NCI-H1105 treated with DMSO at 0.1 percent for 48 hours (cell line): ENCODE measurements at regions not wholly inside any gene's neighbourhood (a gene's known extent, or its start where the extent isn't known, plus 50 kb on each side); places are given as distances from the start of the nearest gene placed in this dataset.

Source experiments
- DNase-seq: peaks from one replicate; lab custom pipeline; 2025; lab: John Stamatoyannopoulos, UW

DNA sequence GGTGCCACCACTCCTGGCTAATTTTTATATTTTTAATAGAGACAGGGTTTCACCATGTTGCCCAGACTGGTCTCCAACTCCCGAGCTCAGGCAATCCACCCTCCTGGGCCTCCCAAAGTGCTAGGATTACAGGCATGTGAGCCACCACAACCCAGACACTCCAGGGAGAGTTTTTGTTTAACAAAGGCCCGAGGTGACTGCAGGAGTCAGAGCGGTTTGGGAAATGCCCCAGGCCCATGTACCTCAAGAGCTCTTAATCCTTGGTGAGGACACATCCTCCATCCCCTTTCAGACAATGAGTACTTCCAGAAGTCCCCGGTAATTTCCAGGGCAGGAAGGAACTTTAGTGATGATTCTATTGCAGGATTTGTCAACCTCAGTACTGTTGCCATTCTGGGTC lies 176.0 kb downstream of the ESRRB start:
- no peak for DNase-seq

DNA sequence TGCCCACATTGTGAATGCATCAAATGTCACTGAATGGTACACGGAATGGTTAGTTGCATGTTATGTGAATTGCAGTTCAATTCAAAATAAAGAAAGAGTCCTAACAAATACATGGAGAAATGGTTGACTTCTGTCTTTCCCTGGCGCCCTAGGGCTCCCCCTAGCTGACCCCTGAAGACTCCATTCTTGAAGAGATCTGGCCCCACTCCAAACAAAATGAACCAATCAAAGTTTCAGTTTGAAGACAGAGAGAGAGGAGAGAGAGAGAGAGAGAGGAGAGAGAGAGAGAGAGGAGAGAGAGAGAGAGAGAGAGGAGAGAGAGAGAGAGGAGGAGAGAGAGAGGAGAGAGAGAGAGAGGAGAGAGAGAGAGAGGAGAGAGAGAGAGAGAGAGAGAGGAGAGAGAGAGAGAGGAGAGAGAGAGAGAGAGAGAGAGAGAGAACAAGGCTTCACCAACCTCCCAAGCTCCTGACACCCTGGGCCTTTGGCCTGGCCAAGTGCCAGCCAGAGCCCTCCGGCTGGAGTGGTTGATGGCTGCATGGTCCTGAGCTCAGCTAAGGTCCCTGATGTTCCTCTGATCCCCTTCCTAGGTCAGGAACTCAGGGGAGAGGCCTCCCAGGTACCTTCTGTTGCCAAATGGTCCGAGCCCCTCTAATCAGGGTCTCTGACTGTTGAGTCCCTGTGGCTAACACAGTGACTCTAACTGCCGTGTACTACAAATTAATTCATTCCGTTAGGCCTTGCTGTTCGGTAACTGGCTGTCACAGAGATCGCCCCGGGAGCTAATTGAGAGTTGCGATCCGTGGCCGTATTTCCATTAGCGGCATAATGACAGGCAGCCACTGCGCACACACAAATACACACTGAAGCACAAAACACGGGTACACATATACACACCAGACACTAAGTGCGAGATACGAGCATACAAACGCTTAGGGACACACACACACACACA lies 188.8 kb downstream of the ESRRB start:
- DNase-seq: peak; percentile 8

DNA sequence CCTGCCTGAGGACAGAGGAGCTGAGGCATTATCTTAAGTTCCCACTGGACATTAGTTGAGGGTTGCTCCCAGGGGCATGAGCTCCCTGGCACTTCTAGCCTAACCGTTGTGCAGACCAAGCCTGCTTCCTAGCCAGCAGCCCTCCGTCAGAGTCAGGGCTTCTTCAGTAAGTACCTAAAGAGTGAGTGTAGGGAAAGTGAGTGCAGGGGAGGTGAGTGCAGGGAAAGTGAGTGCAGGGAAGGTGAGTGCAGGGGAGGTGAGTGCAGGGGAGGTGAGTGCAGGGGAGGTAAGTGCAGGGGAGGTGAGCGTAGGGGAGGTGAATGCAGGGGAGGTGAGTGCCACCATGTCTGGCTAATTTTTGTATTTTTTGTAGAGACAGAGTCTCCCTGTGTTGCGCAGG lies 190.5 kb downstream of the ESRRB start:
- DNase-seq: no peak

DNA sequence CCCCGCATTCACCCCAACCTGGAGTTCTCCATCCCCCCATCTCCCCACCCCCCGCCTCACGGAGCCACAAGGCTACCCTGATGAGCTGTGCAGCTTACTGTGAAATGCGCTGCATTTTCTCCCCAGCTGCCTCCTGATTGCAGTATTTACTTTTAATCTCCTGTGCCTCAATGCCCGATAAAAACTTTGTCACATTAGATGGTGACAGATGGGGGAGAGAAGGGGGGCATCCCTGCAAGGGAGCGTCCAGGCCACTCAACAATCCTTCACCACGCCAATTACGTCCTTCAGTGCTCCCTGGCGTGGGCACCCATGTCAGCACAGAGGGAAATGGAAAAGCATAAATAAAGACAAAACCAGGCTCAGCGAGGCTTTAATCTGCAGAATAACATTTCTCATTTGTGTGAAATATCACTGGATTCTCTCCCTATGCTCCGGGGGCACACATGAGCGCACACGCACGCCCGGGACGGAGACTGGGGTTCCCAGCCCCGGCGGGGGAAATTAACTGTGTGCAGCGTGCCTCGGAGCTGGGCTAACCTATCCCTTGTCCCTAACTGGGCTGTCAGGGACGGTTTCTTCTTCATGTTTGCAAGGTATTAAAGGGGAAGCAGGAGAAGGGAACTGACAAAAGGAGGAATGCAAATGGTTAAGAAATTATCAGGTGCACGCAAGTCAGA lies 186.7 kb upstream of the VASH1 start:
- DNase-seq: peak; percentile 23

DNA sequence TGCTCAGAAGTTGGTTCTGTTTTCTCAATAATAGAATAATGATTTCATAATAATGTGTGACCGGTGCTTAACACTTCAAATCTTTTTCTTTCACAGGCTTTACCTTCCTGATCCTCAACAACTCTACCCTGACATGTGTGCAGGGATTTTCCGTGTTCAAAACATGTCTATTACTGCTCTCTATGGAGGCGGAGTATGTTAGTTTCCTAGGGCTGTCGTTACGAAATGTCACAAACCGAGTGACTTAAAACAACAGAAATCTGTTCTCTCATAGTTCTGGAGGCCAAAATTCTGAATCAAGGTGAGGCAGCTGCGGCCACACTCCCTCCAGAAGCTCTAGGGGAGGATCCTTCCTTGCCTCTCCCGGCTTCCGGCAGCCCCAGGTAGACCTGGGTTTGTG lies 186.2 kb upstream of the VASH1 start:
- DNase-seq: no peak

DNA sequence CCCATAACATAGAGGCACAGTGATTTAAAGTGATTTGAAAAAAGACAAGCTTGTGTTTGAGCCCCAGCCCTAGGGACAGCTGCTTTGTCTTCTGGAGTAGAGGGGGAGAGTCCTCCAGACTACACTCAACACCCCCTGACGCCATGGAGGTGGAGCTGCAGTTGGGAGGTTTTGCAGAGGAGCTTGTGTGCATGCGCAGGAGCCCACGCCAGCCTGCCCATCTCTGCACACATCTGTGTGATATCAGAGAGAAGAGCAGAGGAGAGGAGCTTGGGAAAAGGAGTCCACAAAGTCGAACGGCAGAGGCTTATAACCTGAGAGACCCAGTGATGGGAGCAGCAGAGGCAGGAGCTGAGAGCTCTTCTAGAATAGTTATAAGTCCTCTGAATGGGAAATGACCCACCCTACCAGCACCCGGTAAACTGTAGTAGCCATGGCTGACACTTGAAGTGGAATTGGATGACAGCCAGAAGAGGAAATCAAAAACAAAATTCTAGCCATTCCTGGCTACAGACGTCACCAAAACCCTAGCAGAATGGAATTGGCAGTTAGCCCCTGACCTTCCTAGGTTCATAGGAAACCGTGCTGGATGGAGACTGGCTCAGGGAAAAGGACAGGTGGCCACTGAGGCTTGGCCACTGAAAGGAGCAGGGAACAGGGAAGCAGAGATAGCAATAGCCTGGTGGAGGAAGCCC lies 185.1 kb upstream of the VASH1 start:
- peak; percentile 89 for DNase-seq

DNA sequence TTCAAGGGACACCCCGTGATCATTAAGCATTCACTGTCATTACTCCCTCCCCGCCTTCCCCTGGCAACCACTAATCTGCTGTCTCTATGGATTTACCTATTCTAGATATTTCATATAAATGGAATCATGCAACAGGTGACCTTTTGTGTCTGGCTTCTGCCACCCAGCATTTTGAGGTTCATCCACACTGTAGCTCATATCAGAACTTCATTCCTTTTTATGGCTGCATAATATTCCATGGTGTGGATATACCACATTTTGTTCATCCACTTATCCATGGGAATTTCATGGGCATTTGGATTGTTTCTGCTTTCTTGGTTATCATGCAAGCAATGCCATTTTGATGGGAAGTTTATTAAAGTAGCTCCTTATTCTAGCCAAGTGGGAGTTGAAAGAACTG lies 184.2 kb upstream of the VASH1 start:
- no peak for DNase-seq

DNA sequence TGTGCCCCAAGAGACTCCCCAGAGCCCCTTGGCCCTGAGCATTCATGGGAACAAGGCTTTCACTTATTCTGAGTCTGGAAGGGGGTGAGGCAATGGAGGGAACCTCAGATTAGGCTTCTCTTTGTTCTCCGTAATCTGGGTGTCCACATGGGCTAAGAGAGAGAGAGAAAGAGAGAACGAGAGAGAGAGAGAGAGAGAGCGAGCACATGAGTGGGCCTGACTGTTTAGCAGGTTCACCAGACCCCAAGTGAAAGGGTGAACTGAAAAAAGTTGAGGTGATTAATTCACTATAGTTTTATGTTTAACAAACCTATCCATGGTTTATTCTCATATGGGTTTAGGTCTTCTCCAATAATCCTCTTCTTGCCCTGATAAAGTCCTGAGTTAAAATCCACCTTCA lies 183.4 kb upstream of the VASH1 start:
- DNase-seq: no peak

DNA sequence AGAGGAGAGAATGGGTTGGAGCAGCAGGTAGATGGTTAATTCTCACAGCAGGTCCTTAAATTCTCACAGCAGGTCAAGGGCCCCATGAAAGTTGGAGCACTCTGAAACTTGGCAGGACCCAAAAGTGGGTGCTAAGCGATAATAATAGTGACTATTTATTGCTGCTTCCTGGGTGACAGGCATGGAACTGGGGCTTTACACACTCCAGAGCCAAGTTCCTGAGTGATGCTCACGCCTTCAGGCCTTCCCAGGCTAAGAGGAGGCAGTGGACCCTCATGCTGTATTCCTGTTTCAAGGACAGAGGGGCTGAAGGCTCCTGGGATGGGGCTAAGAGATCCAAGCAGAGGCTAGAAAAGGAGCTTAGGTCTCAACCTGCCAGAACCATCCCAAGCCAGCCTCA lies 180.9 kb upstream of the VASH1 start:
- DNase-seq: no peak

DNA sequence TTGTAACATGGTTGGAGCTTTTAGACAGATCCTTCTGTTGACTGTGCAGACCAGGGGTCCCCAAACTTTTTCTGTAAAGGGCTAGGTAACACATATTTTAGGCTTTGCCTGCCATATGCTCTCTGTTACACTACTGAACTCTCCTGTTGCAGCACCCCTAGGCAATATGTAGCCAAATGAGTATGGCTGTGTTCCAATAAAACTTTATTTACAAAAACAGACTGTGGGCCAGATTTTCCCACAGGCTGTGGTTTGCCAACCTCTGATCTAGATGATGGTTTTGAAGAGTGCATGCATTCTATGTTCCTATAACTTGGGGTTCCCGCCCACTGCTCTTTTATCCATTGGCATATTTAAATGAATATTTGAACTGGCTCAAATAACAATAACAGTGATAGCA lies 180.3 kb upstream of the VASH1 start:
- no peak for DNase-seq

DNA sequence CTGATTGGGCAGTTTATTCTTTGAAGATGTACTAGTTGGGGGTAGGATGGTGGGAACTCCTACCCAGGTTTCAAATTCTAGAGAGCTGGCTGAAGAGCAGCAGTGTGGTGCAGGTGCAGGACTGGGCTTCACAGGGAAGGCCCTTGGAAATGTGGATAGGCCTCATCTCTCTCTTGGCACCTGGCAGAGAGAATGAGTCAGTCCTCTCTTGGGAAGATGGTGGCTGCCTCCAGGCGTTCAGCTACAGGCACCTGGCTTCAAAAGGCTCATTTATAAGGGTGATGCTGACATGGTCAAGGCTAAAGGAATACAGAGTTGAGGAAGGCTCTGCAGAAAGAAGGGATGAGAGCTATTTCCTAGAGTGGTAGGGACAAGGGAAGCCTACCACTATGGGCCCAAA lies 179.7 kb upstream of the VASH1 start:
- no peak for DNase-seq

DNA sequence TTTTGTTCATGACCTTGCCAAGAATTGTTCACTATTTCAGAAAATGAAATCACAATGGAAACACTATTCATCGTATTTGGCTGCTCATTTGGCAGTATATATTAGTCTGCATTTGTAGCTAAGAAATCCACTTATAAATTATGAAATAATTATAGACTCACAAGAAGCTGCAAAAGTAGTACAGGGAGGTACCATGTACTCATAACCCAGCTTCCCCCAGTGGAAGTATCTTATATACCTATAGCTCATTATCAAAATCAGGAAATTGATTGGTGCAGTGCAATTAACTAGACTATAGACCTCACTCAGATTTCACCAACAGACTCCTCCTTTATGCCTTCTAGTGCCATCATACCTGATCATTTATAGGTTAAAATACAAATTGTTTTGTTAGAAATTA lies 178.8 kb upstream of the VASH1 start:
- DNase-seq: no peak

DNA sequence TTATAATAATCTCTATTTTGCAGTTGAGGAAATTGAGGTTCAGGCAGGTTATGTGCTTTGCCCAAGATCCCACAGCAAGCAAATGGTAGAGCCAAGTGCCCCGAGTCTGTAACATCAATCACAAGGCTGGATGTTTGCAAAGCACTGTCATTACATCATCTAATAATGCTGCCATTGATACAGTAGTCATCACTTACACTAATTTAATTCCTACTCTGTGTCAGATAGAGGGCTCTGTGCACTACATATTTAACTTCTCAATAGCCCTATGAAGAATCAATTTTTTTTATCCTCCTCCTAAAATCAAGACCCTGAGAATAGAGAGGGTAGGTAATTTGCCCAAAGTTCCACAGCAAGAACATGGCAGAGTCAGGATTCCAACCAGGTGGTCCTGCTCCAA lies 178.1 kb upstream of the VASH1 start:
- DNase-seq: no peak

DNA sequence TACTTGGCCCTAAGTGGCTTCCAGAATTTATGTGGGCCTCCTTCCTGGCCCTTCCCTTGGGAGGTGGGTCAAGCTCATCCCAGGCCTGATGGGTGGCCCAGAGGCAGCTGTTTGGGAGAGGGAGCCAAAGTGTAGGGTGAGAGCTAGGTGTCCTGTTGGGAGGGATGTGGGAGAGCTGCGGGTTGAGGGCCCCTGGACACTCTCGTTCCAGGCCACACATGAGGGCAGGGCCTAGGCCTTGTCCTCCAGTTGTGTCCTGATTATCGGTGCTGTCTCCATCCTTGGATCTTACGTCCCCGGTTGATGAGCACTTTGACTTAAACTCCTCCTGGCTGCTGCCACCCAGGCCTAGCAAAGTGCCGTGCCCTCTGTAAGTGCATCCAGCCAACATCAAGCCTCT lies 177.5 kb upstream of the VASH1 start:
- DNase-seq: no peak

DNA sequence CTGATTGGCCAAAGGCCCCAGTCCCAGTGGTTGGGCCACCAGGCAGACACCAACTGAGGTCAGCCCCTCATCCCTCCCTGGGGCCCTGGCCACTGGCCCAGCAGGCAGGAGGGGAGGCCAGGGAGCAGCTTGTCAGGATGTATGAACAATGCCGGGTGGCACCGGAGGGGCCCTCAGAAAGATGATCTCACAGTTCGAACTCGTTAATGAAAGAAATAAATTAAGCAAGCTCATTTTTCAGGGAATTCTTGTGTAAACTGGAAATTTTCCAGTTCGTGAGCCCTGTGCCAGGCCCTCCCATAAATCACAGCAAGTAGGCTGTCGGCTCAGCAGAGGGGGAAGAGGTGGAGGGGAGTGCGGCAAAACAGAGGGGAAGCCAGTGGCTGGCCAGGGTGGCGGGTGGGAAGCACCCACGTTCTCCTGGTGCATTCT lies 177.0 kb upstream of the VASH1 start:
- peak; percentile 70 for DNase-seq

DNA sequence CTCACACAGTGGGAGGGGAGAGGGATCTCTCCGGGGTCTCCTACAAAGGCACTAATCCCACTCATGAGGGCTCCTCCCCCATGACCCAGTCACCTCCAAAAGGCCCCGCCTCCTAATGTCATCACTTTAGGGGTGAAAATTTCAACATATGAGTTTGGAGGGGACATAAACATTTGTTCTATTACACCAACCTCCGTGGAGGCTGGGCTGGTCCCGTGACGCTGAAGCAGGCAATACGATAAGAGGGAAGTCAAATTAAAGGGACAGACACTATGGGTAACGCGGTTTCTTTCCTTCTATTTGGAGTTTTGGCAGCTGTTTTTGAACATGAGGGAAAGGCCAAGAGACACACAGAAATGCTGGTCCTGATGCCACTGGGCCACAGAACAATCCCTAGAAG lies 175.7 kb upstream of the VASH1 start:
- no peak for DNase-seq

DNA sequence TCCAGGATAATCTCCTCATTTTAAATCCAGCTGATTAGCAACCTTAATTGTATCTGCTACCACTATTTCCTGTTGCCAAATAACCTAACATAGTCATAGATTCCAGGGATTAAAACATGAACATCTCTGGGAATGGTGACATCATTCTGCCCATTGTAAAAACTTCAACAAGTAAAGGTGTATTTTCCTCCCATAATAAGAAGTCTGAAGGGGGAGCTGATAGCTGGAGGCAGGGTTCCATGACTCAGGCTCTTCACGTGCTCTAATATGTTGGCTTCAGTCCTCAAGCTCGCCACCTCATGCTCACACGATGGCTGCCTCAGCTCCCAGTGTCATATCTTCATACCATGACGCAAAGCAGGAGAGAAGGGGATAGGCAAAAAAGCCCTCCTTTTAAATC lies 172.0 kb upstream of the VASH1 start:
- DNase-seq: no peak

DNA sequence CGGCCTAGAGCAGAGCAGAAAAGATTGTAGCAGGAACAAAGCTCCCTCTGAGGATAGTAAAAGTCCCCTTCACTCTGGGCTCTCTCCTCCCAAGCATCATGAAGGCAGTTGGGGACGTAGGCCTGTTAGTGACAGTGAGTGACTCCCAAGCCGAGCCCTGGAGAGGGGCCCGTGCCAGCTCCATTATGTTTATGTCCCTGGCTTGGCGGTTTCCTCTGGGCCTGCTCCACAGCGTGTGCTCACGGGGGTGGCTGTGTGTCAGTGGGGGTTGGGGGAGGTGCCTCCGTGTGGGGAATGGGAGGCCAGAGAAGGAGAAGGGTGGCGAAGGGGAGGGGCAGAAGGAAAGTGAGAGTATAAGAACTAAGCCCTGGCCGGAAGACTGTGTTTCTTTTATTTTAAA lies 170.0 kb upstream of the VASH1 start:
- no peak for DNase-seq

DNA sequence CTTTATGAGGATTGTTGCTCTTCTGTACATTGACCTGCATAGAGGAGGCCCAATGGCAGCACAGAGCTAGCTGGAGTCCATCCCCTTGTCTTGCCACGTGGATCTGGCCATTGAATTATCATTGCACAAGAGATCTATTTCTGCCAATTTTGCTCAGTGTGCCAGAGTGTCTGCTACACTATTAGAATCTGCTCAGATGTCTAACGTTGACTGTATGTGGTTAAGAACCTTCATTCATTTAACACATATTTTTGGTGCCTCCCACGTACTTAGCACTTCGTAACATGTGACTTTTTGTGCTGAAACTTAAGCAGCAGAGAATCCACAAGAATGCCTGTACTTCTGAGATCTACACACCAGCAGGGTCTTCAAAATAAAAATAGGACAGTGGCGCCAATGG lies 166.0 kb upstream of the VASH1 start:
- DNase-seq: no peak

DNA sequence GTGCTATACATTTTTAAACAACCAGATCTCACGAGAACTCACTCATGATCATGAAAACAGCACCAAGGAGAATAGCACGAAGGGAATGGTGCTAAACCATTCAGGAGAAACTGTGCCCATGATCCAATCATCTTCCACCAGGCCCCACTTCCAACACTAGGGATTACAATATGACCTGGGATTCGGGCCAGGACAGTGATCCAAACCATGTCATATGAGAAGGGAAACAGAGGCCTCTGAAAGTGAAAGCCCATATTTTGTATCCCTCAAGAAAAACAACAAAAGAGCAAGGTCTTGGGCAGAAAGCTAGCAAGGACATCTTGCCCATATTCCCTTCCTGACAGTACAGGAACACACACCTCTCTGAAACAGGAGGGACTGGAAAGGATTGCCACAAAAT lies 163.9 kb upstream of the VASH1 start:
- no peak for DNase-seq

DNA sequence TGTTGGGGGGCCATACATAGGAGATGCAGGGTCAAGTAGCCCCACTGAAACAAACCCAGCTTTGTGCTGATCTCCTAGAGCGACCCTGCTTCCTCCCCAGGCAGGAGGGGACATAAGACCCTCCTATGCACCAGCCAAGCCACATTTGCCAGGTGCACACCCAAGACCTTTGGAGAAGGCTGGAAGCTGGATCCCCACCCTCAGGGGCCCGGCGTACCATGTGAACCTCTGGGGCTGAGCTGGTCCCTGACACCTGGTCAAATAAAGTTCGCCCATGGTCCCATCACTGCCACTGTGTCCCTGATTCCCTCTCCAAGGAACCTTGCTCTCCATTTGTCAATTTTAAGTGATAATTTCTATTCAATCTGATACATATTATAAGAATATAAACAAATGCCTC lies 162.1 kb upstream of the VASH1 start:
- no peak for DNase-seq

DNA sequence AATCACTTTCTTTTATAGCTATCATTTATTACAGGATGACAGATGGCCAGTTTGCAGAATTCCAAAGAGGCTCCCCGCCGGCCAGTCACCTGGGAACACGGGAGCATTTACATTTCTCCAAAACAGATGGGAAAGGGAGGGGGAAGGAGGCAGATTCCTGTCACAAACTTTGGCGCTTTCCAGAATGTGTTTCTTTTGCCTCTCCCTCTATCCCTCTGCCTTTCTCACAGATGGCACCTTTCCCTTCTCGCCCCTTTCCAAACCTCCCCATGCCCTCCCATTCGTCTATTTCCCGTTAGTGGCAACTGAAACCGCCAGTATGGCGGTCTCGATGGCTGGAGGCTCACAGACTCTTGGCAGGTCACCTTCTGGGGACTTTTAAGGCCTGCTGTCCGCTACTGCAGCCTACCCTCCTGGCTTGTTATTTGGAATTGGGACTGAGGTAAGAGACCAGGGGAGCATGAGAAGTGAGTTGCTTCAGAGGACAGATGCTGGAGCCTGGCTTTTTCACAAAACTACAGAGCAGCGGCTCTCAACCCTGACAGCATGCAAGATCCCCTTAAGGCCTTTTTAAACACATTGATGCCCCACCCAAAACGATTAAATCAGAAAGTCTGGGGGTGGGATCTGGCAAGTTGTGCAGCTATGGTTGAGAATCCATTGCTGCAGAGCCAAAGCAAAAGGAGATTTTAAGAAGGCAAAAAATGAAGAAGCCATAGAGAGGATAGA lies 161.5 kb upstream of the VASH1 start:
- no peak for DNase-seq
